Neutrophil (primary cell): ENCODE measurements at regions not wholly inside any gene's neighbourhood (a gene's known extent, or its start where the extent isn't known, plus 50 kb on each side); places are given as distances from the start of the nearest gene placed in this dataset.

Experiments used
- H3K27ac ChIP-seq: fragments of 200-600 bp; sonication (generic); 2 replicates; pipeline ENCODE4 v1.5.1; 2016; ENCODE audit warnings: mild to moderate bottlenecking, moderate library complexity
- H3K27me3 ChIP-seq: fragments of 200-600 bp; sonication (generic); 2 replicates; pipeline ENCODE4 v1.6.0; 2016; ENCODE audit warnings: mild to moderate bottlenecking
- H3K36me3 ChIP-seq: fragments of 200-600 bp; sonication (generic); 2 replicates; pipeline ENCODE4 v1.5.1; 2017
- H3K4me1 ChIP-seq, 2 experiments: fragments of 200-600 bp in 1 of 2; sonication (generic) in 1 of 2; 1 replicate in 1 of 2; 2 replicates in 1 of 2; pipeline versions ENCODE4 v1.5.1 to v1.6.1; 2013 to 2016; ENCODE audit warnings: low read depth in 1 of 2, low read length in 1 of 2, mild to moderate bottlenecking in 1 of 2, moderate library complexity in 1 of 2; ENCODE audit not compliant: control insufficient read depth in 1 of 2, insufficient read depth in 1 of 2
- H3K4me3 ChIP-seq, 2 experiments: fragments of 200-600 bp in 1 of 2; sonication (generic) in 1 of 2; 1 replicate in 1 of 2; 2 replicates in 1 of 2; pipeline ENCODE4 v1.5.1; 2013 to 2016; ENCODE audit warnings: low read depth in 1 of 2, low read length in 1 of 2, mild to moderate bottlenecking in 1 of 2, moderate library complexity in 1 of 2
- H3K9me3 ChIP-seq: fragments of 200-600 bp; sonication (generic); 2 replicates; pipeline ENCODE4 v1.5.1; 2016
- CTCF ChIP-seq: fragments of 200-600 bp; sonication (generic); IDR thresholded peaks from 2 replicates; pipeline ENCODE4 v1.5.1; 2016; ENCODE audit warnings: antibody characterized with exemption

- H3K4me1 ChIP-seq: peaks cover 0 to 7% of the 10 kb centered on the region in 2 experiments
- TF ChIP-seq CTCF: no peak
- H3K9me3 ChIP-seq: no peaks in the 10 kb centered on the region
- H3K36me3 ChIP-seq: no peaks in the 10 kb centered on the region
- H3K27me3 ChIP-seq: no peaks in the 10 kb centered on the region
- no peak overlapping the region for H3K27ac ChIP-seq
- H3K4me3 ChIP-seq: no peak overlapping the region
These were observed 292.7 kb downstream of the HAPSTR1 start for GRCh38 chr16:9384141-9384540.

GRCh38 chr16:9389543-9390207 is 298.2 kb downstream of the HAPSTR1 start:
- no peaks in the 10 kb centered on the region for H3K36me3 ChIP-seq

GRCh38 chr16:9392956-9393355 is 301.5 kb downstream of the HAPSTR1 start:
- Histone ChIP-seq H3K9me3 (no peaks in the 10 kb centered on the region), H3K27me3 (no peaks in the 10 kb centered on the region), H3K27ac (no peak overlapping the region), H3K4me3 (no peak overlapping the region), H3K36me3 (no peaks in the 10 kb centered on the region), H3K4me1 (peaks cover 0 to 3% of the 10 kb centered on the region in 2 experiments)
- TF ChIP-seq CTCF: no peak

More at GRCh38 chr16:9389543-9390207, 298.2 kb downstream of the HAPSTR1 start:
- H3K9me3 ChIP-seq: no peaks in the 10 kb centered on the region
- H3K4me1 ChIP-seq: peaks cover 0 to 3% of the 10 kb centered on the region in 2 experiments
- TF ChIP-seq CTCF: no peak
- H3K27ac ChIP-seq: no peak overlapping the region
- H3K4me3 ChIP-seq: no peak overlapping the region
- H3K27me3 ChIP-seq: no peaks in the 10 kb centered on the region

GRCh38 chr16:9393591-9393990 is 302.1 kb downstream of the HAPSTR1 start:
- H3K27ac ChIP-seq: no peak overlapping the region
- no peaks in the 10 kb centered on the region for H3K36me3 ChIP-seq
- peaks cover 0 to 3% of the 10 kb centered on the region in 2 experiments for H3K4me1 ChIP-seq
- no peak overlapping the region for H3K4me3 ChIP-seq
- no peak for TF ChIP-seq CTCF
- no peaks in the 10 kb centered on the region for H3K9me3 ChIP-seq
- H3K27me3 ChIP-seq: no peaks in the 10 kb centered on the region

- TF ChIP-seq CTCF: no peak
- Histone ChIP-seq H3K4me3 (no peak overlapping the region), H3K9me3 (no peaks in the 10 kb centered on the region), H3K27me3 (no peaks in the 10 kb centered on the region), H3K27ac (no peak overlapping the region), H3K36me3 (no peaks in the 10 kb centered on the region), H3K4me1 (no peaks in the 10 kb centered on the region)
These were observed 304.5 kb downstream of the HAPSTR1 start for GRCh38 chr16:9395958-9396359.
